ENCODE measurements at regions not wholly inside any gene's neighbourhood (a gene's known extent, or its start where the extent isn't known, plus 50 kb on each side); places are given as distances from the start of the nearest gene placed in this dataset.

GRCh38 chr15:101558221-101558941 lies 68.9 kb upstream of the PCSK6 start (continued):
- TF ChIP-seq ZNF709 (CRISPR knock-in tag; IDR thresholded peaks at IDR 0.05) (no peak), TFAP4 (IDR thresholded peaks at IDR 0.05; ENCODE audit: borderline replicate concordance, low read depth) (peak; percentile 11; the same call in 1 of the 2 replicates), ZBTB37 (CRISPR knock-in tag; IDR thresholded peaks at IDR 0.05) (no peak)

GRCh38 chr15:101556273-101556672 lies 66.8 kb upstream of the PCSK6 start:
- TF ChIP-seq SIN3A (IDR thresholded peaks at IDR 0.05; ENCODE audit: borderline replicate concordance, low read depth, low read length) (no peak), ZNF687 (CRISPR knock-in tag; IDR thresholded peaks at IDR 0.05) (0 out of 2 replicates have a peak, but pooled peaks have one; percentile 1)
- FAIRE-seq (no peak), ATAC-seq (peak; percentile 41), DNase-seq (ENCODE audit: low spot score) (no peak)
- in situ Hi-C loops (cut with HindIII; ENCODE audit: extremely low pct_ligation_motif_present, low pct_unique_long_range_greater_than_20kb) (no loop called here), intact Hi-C loops (cut with micrococcal nuclease; ENCODE audit: unreplicated experiment) (no loop called here)
- H3K9ac ChIP-seq (ENCODE audit: insufficient read depth, low read depth, low read length), result no peak overlapping the region
- H3K4me2 ChIP-seq (ENCODE audit: low read depth, low read length), result peak overlapping the region; percentile 43
- no peaks in the 10 kb centered on the region for H3K79me2 ChIP-seq (ENCODE audit: insufficient read depth, low read length)
- H3K4me1 ChIP-seq (ENCODE audit: insufficient read depth, low read length), result peaks cover 31% of the 10 kb centered on the region
- BruUV-seq (replicated peaks), result no TSS peak
- H3K36me3 ChIP-seq (replicated peaks in 1 of 2; ENCODE audit: control insufficient read depth in 1 of 2, insufficient read depth in 2 of 2, low read length in 2 of 2), result peaks cover 0 to 5% of the 10 kb centered on the region in 2 experiments; a peak in 1 of 5 replicates
- no peaks in the 10 kb centered on the region for H4K20me1 ChIP-seq (ENCODE audit: insufficient read depth, low read length)
- WGBS (ENCODE audit: low lambda C conversion rate), result 61% methylated on average over 12 of the region's 16 CpGs
- H2AFZ ChIP-seq (ENCODE audit: low read length), result no peak overlapping the region
- H3K4me3 ChIP-seq (replicated peaks in 1 of 3; ENCODE audit: insufficient read depth in 1 of 3, low read depth in 2 of 3, low read length in 3 of 3), result no peak overlapping the region
- POLR2A ChIA-PET, result no interaction called here
- H3K9me3 ChIP-seq (ENCODE audit: low read length), result no peaks in the 10 kb centered on the region
- H3K27me3 ChIP-seq (ENCODE audit: control insufficient read depth in 1 of 2, insufficient read depth in 2 of 2, low read length in 2 of 2), result peaks cover 0 to 1% of the 10 kb centered on the region in 2 experiments; a peak in 1 of 5 replicates
- H3K27ac ChIP-seq (ENCODE audit: extremely low read length, insufficient read depth, low read length), result no peak overlapping the region
- CTCF ChIA-PET (ENCODE audit: low intra/inter-chr PET ratio, low total read pairs), result no interaction called here
